ENCODE measurements at regions not wholly inside any gene's neighbourhood (a gene's known extent, or its start where the extent isn't known, plus 50 kb on each side); places are given as distances from the start of the nearest gene placed in this dataset.
A peak's percentile ranks its signal among the peaks of the same experiment; 100 is the strongest.

- Histone ChIP-seq H3K9me3 (no peaks in the 10 kb centered on the region), H3K4me3 (no peak overlapping the region), H3K4me1 (no peaks in the 10 kb centered on the region), H3K27ac (no peak overlapping the region), H3K27me3 (peaks cover 2% of the 10 kb centered on the region), H3K36me3 (no peaks in the 10 kb centered on the region)
- TF ChIP-seq CTCF (IDR thresholded peaks at IDR 0.05) = no peak
- ATAC-seq (peak; percentile 61), DNase-seq (peak; percentile 73)
- intact Hi-C loops (cut with DNase I) = no loop called here
Measured at GRCh38 chr11:69217276-69218105, 61.8 kb downstream of the SMIM38 start.

- H3K27ac ChIP-seq = no peak overlapping the region
- intact Hi-C loops (cut with DNase I) = no loop called here
- no peak overlapping the region for H3K4me3 ChIP-seq
- H3K4me1 ChIP-seq = no peaks in the 10 kb centered on the region
- DNase-seq (no peak), ATAC-seq (no peak)
- no peaks in the 10 kb centered on the region for H3K27me3 ChIP-seq
- H3K9me3 ChIP-seq = no peaks in the 10 kb centered on the region
- no peak for TF ChIP-seq CTCF (IDR thresholded peaks at IDR 0.05)
- H3K36me3 ChIP-seq = no peaks in the 10 kb centered on the region
Measured at GRCh38 chr11:69218271-69218682, 62.5 kb downstream of the SMIM38 start.

GRCh38 chr11:69218946-69219720 lies 63.4 kb downstream of the SMIM38 start:
- no peak for ATAC-seq
- DNase-seq = no peak
- no peaks in the 10 kb centered on the region for H3K36me3 ChIP-seq
- TF ChIP-seq CTCF (IDR thresholded peaks at IDR 0.05) = no peak
- no peaks in the 10 kb centered on the region for H3K9me3 ChIP-seq
- H3K27me3 ChIP-seq = no peaks in the 10 kb centered on the region
- H3K4me3 ChIP-seq = no peak overlapping the region
- no peak overlapping the region for H3K27ac ChIP-seq
- intact Hi-C loops (cut with DNase I) = no loop called here
- H3K4me1 ChIP-seq = no peaks in the 10 kb centered on the region

GRCh38 chr11:69219991-69220390 lies 64.3 kb downstream of the SMIM38 start:
- no peak overlapping the region for H3K4me3 ChIP-seq
- intact Hi-C loops (cut with DNase I) = no loop called here
- H3K27me3 ChIP-seq = no peaks in the 10 kb centered on the region
- ATAC-seq (no peak), DNase-seq (no peak)
- H3K4me1 ChIP-seq = no peaks in the 10 kb centered on the region
- H3K9me3 ChIP-seq = no peaks in the 10 kb centered on the region
- no peaks in the 10 kb centered on the region for H3K36me3 ChIP-seq
- H3K27ac ChIP-seq = no peak overlapping the region
- no peak for TF ChIP-seq CTCF (IDR thresholded peaks at IDR 0.05)

GRCh38 chr11:69220561-69221051 lies 64.9 kb downstream of the SMIM38 start:
- ATAC-seq (no peak), DNase-seq (no peak)
- no peaks in the 10 kb centered on the region for H3K36me3 ChIP-seq
- intact Hi-C loops (cut with DNase I) = no loop called here
- H3K27me3 ChIP-seq = no peaks in the 10 kb centered on the region
- no peak overlapping the region for H3K4me3 ChIP-seq
- H3K27ac ChIP-seq = no peak overlapping the region
- no peak for TF ChIP-seq CTCF (IDR thresholded peaks at IDR 0.05)
- H3K4me1 ChIP-seq = no peaks in the 10 kb centered on the region
- no peaks in the 10 kb centered on the region for H3K9me3 ChIP-seq

Data from upper lobe of right lung (tissue), 1 donor.